ENCODE measurements at regions not wholly inside any gene's neighbourhood (a gene's known extent, or its start where the extent isn't known, plus 50 kb on each side); places are given as distances from the start of the nearest gene placed in this dataset.

DNA sequence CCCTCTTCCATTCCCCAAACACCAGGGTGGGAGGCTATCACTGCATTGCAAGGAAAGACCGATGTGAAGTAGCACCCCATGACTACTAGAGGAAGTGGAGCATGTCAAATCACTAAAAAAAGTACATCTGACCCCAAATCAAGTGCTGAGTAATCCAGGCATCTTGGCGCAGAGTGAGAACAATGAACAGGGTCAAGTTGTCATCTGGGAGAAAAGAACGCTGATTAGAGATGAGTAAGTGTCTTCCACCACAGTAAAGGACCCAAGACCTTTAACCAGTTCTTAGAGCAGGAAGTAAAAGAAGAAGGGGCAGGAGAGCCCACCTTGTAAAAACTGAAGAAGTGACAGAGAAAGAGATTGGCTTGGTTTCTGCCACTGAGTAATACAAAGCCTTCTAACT is 75.0 kb upstream of the RAD23B start:
- no peak for DNase-seq

DNA sequence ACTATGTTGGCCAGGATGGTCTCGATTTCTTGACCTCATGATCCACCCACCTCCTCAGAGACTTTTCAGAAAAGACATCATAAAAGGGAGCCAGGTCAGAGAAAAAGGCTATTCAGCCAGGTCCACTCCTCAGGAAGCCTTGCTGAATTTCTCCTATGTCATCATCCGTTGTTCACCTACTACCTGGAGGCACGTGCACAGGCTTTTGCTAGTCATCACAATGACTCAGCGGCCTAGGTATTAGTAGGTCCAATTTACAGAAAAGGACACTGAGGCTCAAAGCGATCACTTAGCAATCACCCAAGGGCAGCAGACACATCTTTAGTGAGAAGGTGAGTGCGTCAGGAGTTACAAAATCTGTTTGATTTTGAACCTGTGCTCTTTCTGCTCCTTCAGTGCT is 72.3 kb upstream of the RAD23B start:
- DNase-seq: no peak

DNA sequence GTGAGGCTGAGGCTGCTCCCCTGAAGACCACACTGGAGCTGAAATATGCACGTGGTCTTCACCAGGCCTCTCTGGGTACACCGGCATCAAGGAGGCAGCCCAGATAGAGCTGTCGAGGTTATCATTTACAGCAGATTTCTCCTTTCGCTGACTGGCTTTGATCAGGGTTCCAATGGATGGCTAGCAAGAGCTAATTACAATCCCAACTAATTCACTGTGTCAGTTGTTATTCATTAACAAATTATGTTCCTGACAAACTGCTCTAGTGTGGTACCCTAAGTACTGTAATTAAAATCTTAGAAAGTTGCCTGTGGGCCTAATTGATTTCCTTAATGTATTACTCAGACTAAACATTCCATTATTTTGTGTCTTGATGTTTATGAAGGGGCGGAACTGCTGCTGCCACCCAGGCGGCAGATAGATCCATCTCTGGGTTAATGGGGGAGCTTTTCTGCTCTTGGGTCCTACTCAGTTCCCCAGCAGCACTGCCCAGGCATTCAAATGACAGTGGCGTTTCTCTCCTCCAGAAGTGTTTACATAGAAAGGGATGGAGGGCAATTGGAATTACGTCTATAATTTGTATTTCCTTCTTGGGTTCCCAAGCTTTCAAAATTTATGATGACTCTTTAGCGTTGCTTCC is 71.7 kb upstream of the RAD23B start:
- DNase-seq: no peak

DNA sequence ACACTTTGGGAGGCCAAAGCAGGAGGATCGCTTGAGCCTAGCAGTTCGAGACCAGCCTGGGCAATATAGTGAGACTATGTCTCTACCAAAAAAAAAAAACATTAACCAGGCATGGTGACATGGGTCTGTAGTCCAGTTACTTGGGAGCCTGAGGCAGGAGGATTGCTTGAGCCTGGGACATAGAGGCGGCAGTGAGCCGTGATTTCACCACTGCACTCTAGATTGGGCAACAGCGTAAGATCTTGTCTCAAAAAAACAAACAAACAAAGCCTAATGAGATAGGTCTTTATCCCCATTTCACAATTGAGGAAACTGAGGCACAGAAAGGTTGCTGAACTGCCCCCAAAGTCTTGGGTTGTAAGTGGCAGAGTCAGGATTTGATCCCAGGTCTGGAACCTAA is 70.5 kb upstream of the RAD23B start:
- DNase-seq: no peak

DNA sequence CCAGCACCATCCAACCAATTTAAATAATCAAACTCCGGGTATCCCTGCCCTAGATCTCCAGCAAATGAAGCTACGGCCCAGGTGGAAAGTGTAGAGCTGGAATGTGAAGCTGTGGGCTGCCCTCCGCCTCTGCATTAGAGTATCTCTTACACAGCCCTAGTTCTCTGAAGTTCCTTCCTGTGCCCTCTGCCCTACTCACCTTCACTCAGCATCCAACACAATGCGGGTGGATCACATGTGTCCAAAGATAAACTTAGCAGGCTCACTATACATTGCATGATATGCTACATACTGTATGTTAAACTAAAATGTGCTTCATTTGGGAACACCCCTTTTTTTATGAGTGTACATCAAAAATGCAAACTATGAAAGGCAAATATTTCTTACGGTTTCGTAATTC is 70.0 kb upstream of the RAD23B start:
- no peak for DNase-seq

DNA sequence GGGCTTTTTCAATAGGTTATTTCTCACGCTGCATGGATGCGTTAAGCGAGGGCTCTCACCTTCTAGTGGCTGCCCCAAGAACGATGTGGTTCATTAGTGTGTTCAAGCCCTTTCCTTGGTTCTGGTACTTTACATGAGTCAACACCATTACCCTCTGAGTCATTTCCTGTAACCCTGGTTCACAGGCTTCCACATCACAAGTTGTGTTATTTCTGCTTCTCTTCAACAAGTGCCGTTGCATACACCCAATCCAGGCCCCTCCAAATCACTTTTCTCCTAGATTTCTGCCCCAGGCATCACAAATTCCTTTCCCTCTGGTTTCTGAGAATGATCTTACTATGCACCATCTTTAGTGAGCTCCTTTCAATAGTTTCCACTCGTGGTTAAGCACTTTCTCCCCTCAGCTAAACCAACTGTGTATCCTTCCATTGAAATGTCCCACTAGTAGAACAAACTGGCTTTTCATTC is 69.5 kb upstream of the RAD23B start:
- DNase-seq: no peak

DNA sequence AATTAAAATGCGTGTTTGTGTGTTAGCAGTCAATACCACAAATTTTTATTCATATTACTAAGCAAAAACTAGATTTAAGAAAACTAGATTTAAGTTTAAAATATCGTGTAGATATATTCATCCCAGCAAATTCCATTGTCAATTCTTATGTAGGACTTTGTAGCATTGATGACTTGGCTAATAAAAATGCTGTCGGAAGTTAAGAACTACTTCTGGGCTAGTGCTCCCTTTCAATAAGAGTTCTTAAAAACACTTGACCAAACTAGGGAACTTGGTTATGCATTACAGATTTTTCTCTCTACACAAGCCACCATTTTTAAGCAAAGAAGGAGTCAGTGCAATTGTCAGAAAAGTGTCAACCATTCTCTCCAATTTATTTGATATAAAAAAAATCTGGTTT is 68.7 kb upstream of the RAD23B start:
- DNase-seq: no peak

DNA sequence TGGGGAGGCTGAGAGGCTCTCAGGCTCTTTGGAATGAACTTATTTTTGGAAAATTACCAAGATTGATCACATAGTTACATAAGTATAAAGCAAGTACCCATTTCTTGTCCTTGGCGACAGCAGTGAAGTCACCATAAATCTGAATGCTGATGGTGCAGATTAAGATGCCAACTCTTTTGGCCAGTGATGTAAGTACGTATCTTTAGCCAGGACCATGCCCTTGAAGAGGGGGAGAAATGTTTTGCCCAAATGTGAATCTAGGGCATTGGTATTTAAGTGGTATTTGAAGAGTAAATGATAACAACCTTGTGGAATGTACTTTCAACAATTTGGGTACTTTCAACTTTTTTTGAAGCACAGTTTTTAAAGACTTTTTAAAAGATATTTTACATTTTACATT is 68.2 kb upstream of the RAD23B start:
- no peak for DNase-seq

DNA sequence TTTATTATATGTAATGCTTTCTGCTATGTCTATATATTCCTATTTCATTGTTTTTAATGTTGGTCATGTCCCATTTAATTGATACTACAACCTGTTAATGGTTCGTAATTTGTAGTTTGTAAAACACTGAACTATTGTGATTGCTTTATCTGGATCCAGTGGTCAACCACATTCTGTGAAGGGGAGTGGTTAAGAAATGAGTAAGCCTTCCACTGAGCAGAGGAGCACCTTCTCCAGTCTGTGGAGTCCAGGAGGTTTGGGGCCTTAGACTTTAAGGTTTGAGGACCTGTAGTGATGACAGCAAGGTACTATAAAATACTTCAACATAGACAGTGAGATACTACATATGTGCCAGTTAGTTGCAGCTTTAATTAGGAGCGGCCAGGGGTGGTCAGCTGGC is 67.7 kb upstream of the RAD23B start:
- DNase-seq: no peak

DNA sequence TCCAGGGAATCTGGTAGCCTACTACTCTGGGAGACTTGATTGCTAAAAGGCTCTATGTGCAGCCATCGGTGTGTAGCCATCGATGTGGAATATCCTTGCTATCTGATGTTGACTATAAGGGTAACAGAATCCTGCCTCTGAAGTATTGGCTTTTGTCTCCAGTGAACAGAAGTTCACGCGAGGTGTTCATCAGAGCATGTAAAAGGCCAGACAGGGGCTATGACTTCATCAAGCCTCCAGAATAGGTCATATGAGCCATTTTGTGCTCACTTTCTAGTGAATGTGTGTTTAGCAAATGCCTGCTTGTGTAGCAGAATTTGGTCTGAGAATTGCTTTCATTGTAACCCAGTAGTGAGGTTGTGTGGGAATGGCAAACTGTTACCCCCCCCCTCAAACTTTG is 66.8 kb upstream of the RAD23B start:
- DNase-seq: no peak

DNA sequence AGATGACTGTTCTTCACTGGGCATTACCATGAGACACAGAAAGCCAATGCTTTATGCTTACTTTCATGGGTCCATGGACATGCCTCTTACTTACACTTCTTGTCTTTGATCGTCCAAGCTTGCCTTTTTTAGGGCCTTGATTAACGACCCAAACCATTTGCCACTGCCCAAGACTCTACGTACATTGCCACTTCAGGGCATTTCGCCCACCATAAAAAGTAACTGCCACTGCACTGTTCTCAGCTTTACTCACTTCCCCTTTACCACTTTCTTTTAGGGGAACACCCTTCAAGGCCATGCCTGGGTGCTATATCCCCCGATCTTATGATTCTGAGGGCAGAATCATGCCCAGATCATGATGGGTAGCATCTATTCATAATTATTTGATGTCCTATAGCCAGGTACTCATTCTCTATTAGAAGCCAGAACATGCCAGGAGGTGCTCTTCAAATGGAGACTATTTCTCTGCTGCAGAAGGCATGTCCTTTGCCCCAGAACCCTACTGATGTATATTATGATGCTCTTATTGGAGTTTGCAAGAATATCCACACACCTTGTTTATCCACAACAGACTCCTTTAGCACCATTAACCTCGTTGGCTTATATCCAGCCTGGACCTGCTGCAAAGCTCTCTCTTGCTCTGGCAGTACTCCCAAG is 64.1 kb upstream of the RAD23B start:
- DNase-seq: no peak

DNA sequence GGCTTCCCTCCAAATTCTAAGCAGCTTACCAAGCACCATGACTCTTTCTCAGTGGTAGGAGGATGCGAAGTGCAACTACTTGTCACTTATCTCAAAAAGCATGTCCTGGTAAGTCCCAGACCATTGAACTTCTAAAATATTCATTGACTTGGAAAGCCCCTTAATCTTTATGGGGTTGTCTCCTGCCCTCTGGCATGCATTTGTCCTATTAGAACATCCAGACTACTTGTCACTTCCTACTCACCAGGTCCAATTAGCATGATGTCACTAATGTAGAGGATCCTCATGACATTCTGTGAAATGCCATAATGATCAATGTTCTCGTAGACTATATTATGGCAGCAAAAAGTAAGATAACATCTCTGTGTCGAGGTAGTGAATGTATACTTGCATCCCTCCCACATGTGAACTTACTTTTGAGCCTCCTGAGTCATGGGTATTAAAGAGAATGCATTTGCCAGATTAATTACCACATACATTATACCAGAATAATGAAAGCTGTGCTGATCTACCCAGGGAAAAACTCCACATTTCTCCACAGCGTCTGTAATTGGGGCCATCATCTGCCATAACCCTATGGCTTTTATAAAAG is 63.5 kb upstream of the RAD23B start:
- no peak for DNase-seq

DNA sequence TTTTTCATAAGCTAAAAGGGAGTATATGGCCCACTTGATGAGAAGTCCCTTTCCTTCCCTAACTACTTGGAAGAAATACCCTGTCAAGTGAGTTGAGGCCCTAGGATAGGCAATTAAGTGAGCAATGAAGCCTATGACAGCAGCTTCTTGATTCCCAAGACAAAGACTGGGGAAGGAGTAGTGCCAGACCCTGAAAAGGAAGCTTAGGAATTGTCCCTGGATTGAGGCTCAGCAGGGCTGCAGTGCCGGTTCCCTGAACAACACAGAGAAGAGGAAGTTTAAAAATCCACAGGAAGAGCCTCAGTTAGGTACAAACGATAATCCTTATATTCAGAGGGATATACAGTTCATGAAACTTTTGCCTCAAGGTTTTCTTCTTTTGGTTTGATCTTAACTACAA is 61.8 kb upstream of the RAD23B start:
- no peak for DNase-seq

DNA sequence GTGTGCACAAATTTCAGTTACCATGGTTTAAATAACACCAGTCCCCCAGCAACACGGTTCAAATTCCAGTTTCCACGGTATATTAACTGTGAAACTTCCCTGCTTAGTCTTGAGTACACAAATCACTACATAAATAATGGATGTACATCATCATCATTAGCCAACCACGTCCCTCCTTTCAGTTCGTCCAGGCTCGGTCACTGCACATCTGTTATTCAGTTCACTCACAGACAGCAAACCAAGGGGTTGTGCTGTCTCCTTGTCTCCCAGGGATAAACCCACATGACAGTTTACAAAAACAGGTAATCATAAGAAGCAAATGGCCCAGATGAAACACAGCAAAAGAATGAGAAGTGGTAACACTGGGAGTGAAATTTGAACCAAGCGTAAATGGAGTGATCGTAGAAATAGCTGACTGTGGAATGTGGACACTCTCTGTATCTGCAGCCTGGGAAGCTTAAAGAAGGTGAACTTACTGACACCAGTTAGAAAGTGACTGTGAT is 61.0 kb upstream of the RAD23B start:
- no peak for DNase-seq

DNA sequence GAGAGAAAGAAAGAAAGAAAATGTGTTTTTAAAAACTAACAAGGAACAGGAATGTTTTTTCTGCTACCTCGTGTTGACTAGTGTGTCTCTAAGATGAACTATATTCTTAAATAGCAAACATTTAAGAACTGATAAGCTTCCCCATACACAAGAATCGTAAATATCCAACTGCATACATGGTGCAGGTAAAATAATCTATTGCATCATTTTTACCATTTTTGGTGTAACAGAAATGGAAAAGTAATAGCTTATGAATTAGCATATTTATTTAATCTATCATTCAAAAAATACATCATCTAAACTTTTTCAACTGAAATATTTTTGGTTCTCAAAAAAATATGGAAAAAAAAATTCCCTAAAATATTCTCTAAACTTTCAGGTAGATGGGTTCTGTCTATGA is 59.7 kb upstream of the RAD23B start:
- no peak for DNase-seq

DNA sequence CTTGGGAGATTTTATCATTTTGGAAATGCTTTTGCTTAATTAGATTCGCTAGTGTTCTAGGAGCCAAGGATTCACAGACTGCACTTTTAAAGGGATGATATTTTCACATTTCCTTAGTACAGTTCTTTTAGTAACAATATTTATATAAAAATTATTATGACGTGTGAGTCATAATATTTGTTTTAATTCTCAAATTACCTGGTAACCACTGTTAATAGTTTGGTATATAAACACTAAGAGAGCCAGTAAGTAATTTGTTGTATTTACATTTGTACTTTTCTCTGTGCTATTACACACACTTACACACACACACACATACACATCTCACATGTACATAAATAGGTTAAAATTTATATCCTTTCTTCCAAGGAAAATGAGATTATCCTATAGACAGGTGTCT is 58.8 kb upstream of the RAD23B start:
- no peak for DNase-seq

DNA sequence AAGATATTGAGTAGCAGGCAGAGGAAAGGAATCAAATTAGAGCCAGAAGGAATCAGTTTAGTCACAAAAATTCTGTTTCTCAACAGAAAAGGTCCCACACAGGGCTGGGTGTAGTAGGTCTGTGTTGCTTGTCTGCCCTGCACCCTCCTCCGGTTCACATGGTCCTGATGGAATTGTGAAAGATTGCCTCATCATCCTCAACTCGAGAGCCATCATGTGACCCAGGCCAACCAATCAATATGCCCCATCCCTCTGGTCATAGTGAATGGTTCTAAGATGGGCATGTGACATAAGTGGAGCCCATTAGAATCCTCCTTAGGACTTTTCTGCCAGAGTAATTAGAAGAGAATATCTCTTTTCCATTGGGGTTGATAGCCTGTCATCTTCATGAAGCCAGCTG is 56.7 kb upstream of the RAD23B start:
- no peak for DNase-seq

DNA sequence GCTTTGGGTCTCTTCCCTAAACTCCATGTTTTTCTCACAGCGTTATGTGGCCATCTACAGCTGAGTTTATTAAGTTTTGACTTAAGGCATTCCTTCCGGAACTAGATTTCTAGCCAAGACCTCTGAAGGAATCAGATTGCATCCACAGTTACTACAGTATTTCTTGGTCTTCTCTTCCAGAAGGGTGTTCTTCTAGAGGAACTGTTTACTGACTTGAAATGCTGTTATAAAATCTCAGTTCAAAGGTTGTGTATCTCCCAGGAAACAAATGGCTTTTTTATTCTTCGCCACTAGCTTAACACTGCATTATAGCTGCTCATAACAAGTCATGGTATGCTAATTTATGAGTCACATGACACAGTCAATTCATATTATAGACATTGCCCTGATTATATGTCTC is 55.3 kb upstream of the RAD23B start:
- no peak for DNase-seq

DNA sequence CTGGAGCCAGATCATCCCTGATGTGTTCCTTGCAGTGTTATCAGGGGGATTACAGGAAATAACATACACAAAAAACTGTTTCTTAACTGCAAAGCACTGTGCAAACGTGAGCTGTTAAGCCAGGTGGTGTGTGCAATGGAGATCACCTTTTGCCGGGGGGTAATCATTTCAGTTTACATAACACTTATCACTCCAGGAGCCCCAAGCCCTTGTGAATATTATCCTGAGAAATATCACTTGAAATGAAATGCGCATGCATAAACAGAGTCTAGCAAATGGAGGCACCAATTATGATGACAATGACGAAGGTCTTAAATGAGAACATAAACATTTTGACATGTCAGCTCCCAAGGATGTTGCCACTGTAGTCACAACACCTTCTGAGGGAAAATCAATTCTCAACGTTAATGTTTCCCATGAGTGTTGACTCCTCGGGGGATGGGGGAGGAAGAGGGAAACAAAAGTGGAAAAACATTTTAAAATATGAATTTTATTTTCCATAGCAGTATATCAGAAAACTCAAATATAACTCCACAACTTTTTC is 54.5 kb upstream of the RAD23B start:
- no peak for DNase-seq

DNA sequence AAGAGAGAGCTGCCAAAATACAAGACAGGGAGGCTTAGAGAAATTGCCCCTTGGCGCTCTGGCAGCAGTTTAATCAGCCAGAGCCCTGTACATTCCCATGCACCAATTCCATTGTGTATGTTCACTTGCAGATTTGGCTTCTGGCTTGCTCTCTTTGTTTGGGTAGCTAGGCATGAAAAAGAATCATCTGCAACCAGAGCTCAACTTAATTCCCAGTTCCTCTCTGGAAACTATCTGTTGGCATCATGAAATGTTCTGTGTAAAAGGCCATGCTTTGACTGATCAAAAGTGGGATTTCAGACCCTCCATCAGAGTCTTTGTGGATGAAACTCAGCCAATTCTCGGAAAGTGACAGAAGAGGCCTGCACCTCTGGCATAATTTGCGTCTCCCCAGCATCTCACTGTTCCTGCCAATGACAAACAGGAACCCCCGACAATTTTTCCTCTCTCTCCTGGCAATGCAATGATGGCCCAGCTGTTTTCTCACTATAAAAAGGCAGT is 53.8 kb upstream of the RAD23B start:
- DNase-seq: no peak

Measured in amygdala (tissue), 56 donors.